ENCODE measurements at regions not wholly inside any gene's neighbourhood (a gene's known extent, or its start where the extent isn't known, plus 50 kb on each side); places are given as distances from the start of the nearest gene placed in this dataset.

DNA sequence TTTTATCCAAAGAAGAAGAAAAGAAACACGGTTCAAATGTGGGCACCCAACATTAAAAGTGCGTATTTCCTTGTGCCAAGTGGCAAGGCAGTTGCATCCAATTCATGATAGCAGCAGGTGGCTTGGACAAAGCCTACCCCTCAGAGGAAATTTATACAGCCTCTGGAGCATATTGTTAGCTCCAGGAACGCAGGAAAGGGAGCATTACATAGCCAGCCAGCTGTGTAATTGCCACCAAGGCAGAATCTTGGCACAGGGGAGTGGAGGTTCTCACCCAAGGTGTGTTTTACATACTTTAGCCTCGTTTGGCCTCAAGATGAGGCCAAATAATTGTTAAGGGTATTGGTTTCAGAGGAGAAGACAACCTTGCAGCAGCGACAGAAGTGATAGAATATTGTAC is 526.9 kb downstream of the TMEM182 start:
- TF ChIP-seq, protein P1, sequence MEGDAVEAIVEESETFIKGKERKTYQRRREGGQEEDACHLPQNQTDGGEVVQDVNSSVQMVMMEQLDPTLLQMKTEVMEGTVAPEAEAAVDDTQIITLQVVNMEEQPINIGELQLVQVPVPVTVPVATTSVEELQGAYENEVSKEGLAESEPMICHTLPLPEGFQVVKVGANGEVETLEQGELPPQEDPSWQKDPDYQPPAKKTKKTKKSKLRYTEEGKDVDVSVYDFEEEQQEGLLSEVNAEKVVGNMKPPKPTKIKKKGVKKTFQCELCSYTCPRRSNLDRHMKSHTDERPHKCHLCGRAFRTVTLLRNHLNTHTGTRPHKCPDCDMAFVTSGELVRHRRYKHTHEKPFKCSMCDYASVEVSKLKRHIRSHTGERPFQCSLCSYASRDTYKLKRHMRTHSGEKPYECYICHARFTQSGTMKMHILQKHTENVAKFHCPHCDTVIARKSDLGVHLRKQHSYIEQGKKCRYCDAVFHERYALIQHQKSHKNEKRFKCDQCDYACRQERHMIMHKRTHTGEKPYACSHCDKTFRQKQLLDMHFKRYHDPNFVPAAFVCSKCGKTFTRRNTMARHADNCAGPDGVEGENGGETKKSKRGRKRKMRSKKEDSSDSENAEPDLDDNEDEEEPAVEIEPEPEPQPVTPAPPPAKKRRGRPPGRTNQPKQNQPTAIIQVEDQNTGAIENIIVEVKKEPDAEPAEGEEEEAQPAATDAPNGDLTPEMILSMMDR (IDR thresholded peaks at IDR 0.05; ENCODE audit: borderline replicate concordance, extremely low read depth, low read length, poor library complexity, severe bottlenecking) = no peak
- no peak for TF ChIP-seq EZH2 (IDR thresholded peaks at IDR 0.05; ENCODE audit: borderline replicate concordance, low read depth, low read length, severe bottlenecking)

Measured in DND-41 (cell line).